HG03064 (cell line): ENCODE measurements at regions not wholly inside any gene's neighbourhood (a gene's known extent, or its start where the extent isn't known, plus 50 kb on each side); places are given as distances from the start of the nearest gene placed in this dataset.

ENCODE experiments used
- ATAC-seq: cut with Tn5 transposase; IDR thresholded peaks from one replicate; pipeline ENCODE4 v1.9.1; 2021; ENCODE audit warnings: low read depth; ENCODE audit not compliant: unreplicated experiment

GRCh38 chr7:22658031-22658430 is 69.0 kb upstream of the IL6 start:
- ATAC-seq, result no peak

GRCh38 chr7:22657479-22657878 is 69.5 kb upstream of the IL6 start:
- no peak for ATAC-seq

GRCh38 chr7:22655781-22656180 is 71.2 kb upstream of the IL6 start:
- ATAC-seq, result no peak

GRCh38 chr7:22654831-22655230 is 72.2 kb upstream of the IL6 start:
- no peak for ATAC-seq

GRCh38 chr7:22653951-22654350 is 73.0 kb upstream of the IL6 start:
- ATAC-seq, result no peak

- no peak for ATAC-seq
Measured at GRCh38 chr7:22651534-22652243, 75.3 kb upstream of the IL6 start.

GRCh38 chr7:22651036-22651435 is 76.0 kb upstream of the IL6 start:
- ATAC-seq, result no peak

- no peak for ATAC-seq
Measured at GRCh38 chr7:22649686-22650085, 77.3 kb upstream of the IL6 start.

- ATAC-seq, result no peak
Measured at GRCh38 chr7:22647451-22648257, 79.3 kb upstream of the IL6 start.

GRCh38 chr7:22645418-22646181 is 81.4 kb upstream of the IL6 start:
- no peak for ATAC-seq

- ATAC-seq, result no peak
Measured at GRCh38 chr7:22642454-22642853, 84.5 kb upstream of the IL6 start.

GRCh38 chr7:22640269-22640668 is 86.7 kb upstream of the IL6 start:
- peak; percentile 97 for ATAC-seq

GRCh38 chr7:22639396-22639795 is 87.6 kb upstream of the IL6 start:
- ATAC-seq, result no peak

GRCh38 chr7:22635349-22635748 is 91.7 kb upstream of the IL6 start:
- no peak for ATAC-seq

GRCh38 chr7:22633954-22634474 is 93.0 kb upstream of the IL6 start:
- no peak for ATAC-seq

- no peak for ATAC-seq
Measured at GRCh38 chr7:22633286-22633953, 93.6 kb upstream of the IL6 start.

- ATAC-seq, result no peak
Measured at GRCh38 chr7:22632674-22633073, 94.3 kb upstream of the IL6 start.

GRCh38 chr7:22631730-22632129 is 95.3 kb upstream of the IL6 start:
- no peak for ATAC-seq

GRCh38 chr7:22630069-22630468 is 96.9 kb upstream of the IL6 start:
- no peak for ATAC-seq

GRCh38 chr7:22629056-22629455 is 97.9 kb upstream of the IL6 start:
- ATAC-seq, result no peak

- ATAC-seq, result no peak
Measured at GRCh38 chr7:22628112-22628511, 98.9 kb upstream of the IL6 start.
